Dermis blood vessel endothelial cell (primary cell): ENCODE measurements at regions not wholly inside any gene's neighbourhood (a gene's known extent, or its start where the extent isn't known, plus 50 kb on each side); places are given as distances from the start of the nearest gene placed in this dataset.
A peak's percentile ranks its signal among the peaks of the same experiment; 100 is the strongest.

ENCODE experiments used
- DNase-seq: peaks from one replicate; pipeline ENCODE4 v3.0.0; 2010

DNA sequence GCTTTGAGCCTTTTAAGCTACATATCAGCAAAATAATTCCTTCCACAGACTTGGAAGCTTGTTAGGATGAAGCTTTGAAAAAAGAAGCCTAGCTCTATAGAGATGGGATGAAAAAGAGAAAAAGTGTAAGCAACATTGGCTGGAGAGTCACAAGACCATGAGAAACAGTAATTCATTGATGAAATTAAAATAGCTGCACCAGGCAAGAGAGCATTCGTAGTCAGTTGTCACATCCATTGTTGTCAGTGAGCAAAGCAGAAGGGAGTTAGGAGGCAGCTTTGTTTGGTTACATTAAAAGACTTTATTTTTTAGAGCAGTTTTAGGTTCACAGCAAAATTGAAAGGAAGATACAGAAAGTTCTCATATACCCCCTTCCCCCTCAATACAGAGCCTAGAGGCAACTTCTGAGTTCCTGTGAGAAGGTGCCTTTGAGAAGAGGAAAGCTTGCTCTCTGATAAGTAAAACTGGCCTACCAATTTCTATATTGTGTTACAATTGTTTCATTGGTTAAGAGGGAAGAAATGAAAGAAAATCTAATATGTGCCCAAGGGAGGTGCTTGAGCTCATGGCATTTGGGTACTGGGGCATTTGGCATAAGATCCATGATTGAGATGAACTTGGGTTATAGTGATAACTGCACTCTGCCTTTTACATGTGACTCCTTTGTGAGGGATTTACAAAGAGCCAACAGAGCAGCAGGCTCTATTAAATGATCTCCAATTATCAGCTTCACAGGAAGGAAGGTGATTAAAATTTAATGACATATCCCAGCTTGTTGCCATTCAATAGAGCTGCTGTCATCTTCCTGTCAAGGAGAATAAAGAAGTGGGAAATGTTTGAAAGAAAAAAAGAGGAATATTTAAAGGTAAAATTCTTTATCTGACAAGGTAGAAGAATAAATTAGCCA lies 361.3 kb upstream of the TMTC1 start:
- no peak for DNase-seq

- DNase-seq, result no peak
These were observed 358.6 kb upstream of the TMTC1 start for GRCh38 chr12:30142301-30142700.

DNA sequence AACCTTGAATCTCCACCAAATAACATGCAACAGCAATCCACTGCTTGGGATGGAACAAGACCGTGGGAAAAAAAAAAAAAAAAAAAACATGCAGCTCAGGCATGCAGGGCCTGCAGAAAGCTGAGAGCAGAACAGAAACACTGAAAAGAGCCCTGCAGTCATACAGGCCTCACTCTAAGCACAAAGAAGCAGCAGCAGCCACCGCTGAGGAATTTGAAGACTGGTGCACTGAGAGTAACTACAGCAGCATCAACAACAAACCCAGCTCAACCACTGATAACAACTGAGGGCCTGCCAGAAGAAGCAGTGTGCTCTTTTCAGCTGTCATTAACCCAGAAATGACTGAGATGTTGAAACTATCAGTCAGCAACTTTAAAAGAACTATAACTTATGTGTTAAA lies 354.7 kb upstream of the TMTC1 start:
- DNase-seq, result no peak

DNA sequence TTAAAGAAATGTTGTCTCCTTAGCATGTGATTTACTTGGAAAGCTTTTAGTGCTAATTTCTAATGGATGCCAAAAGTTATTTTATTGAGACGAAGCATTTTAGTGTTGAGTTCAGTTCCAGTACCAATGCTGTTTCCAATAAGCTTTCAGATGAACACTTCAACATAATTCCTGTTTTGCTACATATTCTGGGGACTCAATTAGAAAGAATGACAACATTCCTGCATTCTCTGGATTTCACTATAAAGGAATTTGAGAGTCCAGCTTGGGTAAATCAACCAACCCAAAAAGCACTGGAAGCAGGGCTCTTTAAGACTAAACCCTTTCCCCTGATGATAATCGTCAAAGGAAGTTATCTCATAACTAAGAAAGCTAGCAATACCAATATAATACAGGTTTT lies 353.0 kb upstream of the TMTC1 start:
- DNase-seq, result no peak

DNA sequence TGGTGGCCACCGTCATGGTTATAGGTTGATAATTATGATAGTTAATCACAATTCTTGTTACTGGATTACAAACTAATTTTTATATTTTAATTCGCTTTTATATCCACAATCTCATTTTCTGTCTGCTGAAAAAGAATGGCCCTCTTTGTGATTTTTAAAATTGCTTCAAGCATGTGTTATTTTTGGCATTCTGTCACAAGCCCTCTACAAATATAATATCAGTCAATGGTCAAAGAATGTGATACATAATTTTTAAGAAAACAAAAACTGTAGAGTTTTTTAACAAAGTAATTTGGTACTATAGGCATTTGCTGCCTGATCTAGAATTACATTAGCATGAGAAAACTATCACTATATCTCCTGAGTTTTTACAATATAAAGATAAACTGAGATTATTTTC lies 352.0 kb upstream of the TMTC1 start:
- DNase-seq, result no peak

DNA sequence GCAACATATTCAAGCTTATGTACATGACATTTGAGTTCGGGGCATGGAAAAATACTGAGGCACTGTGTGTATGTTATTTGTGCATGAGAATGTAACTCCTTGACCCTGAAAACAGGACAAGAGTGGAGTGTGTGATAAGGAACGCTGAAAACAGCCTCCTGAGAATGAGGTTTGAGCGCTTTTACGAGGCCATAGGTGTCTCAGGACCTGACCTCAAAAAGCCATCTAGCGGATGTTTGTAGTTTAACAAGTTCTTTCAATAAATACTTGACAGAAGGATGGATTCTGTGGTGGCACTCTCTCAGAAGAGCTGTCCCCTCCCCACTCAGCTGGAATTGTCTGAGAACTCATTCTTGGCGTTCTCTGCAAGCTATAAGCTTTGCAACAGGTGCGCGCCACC lies 350.5 kb upstream of the TMTC1 start:
- peak; percentile 37 for DNase-seq

- DNase-seq, result no peak
These were observed 343.2 kb upstream of the TMTC1 start for GRCh38 chr12:30126944-30127343.

DNA sequence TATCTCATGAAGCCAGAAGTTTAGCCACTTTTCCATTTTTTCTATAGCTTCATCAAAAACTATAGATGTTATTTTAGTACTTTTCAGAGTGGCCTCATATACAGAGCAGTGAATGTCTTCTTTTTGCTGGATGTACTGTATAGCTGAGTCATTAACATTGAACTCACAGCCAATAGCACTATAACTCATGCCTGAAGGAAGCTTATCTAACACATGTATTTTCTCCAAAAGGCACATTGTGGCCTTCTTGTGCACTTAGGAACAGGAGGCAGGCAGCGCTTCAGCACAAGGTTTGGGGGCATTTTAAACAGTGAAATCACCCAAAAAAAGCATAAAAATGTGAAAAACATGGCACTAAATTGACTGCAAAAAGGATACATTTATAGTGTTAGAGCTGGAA lies 336.8 kb upstream of the TMTC1 start:
- DNase-seq, result no peak

DNA sequence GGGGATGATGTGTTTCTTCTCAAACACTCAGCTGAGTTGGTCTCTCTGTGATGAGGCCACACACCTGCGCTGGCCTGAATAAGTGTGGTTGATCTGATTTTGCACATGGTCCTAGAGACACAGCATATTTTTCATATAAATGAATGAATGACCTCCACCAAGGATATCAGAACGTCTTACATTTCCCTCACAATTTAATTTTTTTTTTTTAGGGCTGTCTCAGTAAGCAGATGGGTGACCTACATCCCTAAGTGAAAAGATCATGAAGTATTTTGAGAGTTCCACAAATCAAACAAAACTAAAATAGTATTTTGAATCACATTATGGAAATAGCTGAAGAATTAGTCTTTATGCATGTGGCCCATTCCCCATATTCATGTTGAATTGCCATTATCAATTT lies 333.7 kb upstream of the TMTC1 start:
- DNase-seq, result no peak

GRCh38 chr12:30111719-30112118 lies 328.0 kb upstream of the TMTC1 start:
- DNase-seq, result no peak

- peak; percentile 77 for DNase-seq
These were observed 327.3 kb upstream of the TMTC1 start for GRCh38 chr12:30110958-30111586.

DNA sequence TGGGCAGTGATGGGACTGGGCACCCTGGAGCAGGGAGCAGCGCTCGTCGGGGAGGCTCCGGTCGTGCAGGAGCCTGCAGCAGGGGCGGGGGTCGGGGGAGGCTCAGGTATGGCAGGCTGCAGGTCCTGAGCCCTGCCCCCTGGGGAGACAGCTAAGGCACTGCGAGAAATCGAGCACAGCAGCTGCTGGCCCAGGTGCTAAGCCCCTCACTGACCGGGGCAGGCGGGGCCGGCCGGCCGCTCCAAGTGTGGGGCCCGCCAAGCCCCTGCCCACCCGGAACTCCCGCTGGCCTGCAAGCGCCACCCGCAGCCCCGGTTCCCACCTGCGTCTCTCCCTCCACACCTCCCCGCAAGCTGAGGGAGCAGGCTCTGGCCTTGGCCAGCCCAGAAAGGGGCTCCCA lies 326.8 kb upstream of the TMTC1 start:
- DNase-seq, result no peak

GRCh38 chr12:30108666-30109065 lies 324.9 kb upstream of the TMTC1 start:
- no peak for DNase-seq

GRCh38 chr12:30106204-30106965 lies 322.6 kb upstream of the TMTC1 start:
- peak; percentile 47 for DNase-seq

DNA sequence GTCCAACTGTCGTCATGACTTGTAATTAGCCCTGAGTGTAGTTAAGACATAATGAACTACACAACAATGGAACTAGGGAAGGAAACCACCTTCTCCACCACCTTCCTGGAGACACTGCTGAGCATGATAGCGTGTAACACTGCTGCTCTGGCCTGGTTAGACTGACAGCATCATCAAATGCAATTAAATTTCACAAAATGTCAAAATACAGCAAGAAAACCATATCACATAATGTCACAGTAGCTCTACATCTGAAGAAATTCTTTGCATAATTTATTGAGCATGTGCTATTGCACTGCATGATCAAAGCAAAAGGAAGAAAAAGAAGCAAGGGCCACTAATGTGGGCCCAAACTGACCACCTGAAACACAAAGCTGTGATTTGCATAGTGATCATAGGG lies 321.8 kb upstream of the TMTC1 start:
- DNase-seq, result peak; percentile 4

DNA sequence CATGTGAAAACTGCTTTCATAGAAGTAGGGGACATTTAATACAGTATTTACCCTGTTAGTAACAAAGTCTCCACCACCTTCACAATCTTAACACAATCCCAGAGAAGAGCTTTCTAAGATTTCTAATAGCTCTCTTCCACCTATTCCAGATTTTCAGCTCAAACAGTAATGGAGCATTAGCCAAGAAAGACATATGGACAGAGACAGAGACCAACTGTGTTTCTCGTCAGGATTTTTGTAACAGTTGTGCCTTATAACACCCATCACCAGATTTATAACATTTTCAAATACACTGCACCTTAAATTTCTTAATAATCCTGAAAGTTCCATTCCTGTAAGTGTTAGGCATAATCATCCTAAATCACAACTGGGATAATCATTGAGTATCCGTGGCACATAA lies 321.2 kb upstream of the TMTC1 start:
- DNase-seq, result no peak

DNA sequence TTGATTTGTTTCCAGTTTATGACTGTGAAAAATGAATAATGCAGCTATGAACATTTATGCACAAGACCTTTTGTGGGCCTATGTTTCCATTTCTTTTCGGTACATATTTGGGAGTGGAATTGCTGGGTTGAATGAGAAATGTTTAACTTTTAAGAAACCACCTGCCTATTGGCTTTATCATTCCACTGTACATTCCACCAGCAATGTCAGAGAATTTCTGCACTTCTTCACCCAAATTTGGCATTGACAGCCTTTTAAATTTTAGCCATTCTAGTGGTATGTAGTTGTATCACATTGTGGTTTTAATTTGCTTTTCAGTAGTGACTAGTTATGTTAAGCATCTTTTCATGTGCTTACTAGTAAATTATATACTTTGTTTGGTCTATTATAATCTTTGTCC lies 317.0 kb upstream of the TMTC1 start:
- DNase-seq, result no peak

GRCh38 chr12:30098677-30099076 lies 314.9 kb upstream of the TMTC1 start:
- no peak for DNase-seq

GRCh38 chr12:30095511-30095910 lies 311.8 kb upstream of the TMTC1 start:
- DNase-seq, result no peak

- no peak for DNase-seq
These were observed 309.4 kb upstream of the TMTC1 start for GRCh38 chr12:30092983-30093617.

- no peak for DNase-seq
These were observed 306.5 kb upstream of the TMTC1 start for GRCh38 chr12:30090258-30090657.

GRCh38 chr12:30088259-30088995 lies 304.7 kb upstream of the TMTC1 start:
- DNase-seq, result no peak
